MCF 10A (cell line): ENCODE measurements at regions not wholly inside any gene's neighbourhood (a gene's known extent, or its start where the extent isn't known, plus 50 kb on each side); places are given as distances from the start of the nearest gene placed in this dataset.

Experiments used
- BruUV-seq: library from RNA; stranded (reverse); fragments of 400-500 nt; replicated peaks from 2 replicates; lab custom pipeline; 2021; lab: Mats Ljungman, UMichigan
- CTCF ChIA-PET: fragments of 300-600 bp; sonication (Branson Sonifier 250); formaldehyde crosslinking; extraction: SDS; loops from one replicate; lab custom pipeline; 2021; ENCODE audit warnings: antibody characterized with exemption, inconsistent platforms; lab: Yijun Ruan, JAX
- POLR2A ChIA-PET: fragments of 300-600, 350-650 bp; sonication (Branson Sonifier 250); formaldehyde crosslinking; extraction: SDS; loops from one replicate; lab custom pipeline; 2020; ENCODE audit warnings: antibody characterized with exemption, inconsistent platforms; lab: Yijun Ruan, JAX
- DNase-seq: peaks from one replicate; pipeline ENCODE4 v3.0.0-alpha.2; 2018; ENCODE audit not compliant: unreplicated experiment
- H3K27ac Mint-ChIP-seq: one replicate; pipeline ENCODE4 v1.8.0; 2022; ENCODE audit warnings: mild to moderate bottlenecking, low read depth, mixed read lengths; ENCODE audit not compliant: unreplicated experiment
- H3K27me3 Mint-ChIP-seq: one replicate; pipeline ENCODE4 v1.8.0; 2022; ENCODE audit warnings: mixed read lengths; ENCODE audit not compliant: insufficient read depth, unreplicated experiment
- H3K36me3 Mint-ChIP-seq: one replicate; pipeline ENCODE4 v1.8.0; 2022; ENCODE audit warnings: mild to moderate bottlenecking, moderate library complexity, mixed read lengths; ENCODE audit not compliant: insufficient read depth, unreplicated experiment
- H3K4me1 Mint-ChIP-seq: one replicate; pipeline ENCODE4 v1.8.0; 2022; ENCODE audit warnings: mixed read lengths; ENCODE audit not compliant: insufficient read depth, unreplicated experiment
- H3K4me3 Mint-ChIP-seq: one replicate; pipeline ENCODE4 v1.8.0; 2022; ENCODE audit warnings: mild to moderate bottlenecking, moderate library complexity, mixed read lengths; ENCODE audit not compliant: unreplicated experiment
- H3K9me3 Mint-ChIP-seq: one replicate; pipeline ENCODE4 v1.8.0; 2022; ENCODE audit warnings: mixed read lengths; ENCODE audit not compliant: unreplicated experiment
- intact Hi-C: fragments of 100-400 bp; cut with micrococcal nuclease; formaldehyde crosslinking; loops from 2 replicates; pipeline ENCODE4 v1.14.1; 2022
- TF ChIP-seq, protein P1 (sequence below): fragments of 200-600 bp; IDR thresholded peaks from one replicate; pipeline ENCODE4 v1.8.0; 2022; ENCODE audit warnings: antibody characterized with exemption, mild to moderate bottlenecking; ENCODE audit not compliant: unreplicated experiment

DNA sequence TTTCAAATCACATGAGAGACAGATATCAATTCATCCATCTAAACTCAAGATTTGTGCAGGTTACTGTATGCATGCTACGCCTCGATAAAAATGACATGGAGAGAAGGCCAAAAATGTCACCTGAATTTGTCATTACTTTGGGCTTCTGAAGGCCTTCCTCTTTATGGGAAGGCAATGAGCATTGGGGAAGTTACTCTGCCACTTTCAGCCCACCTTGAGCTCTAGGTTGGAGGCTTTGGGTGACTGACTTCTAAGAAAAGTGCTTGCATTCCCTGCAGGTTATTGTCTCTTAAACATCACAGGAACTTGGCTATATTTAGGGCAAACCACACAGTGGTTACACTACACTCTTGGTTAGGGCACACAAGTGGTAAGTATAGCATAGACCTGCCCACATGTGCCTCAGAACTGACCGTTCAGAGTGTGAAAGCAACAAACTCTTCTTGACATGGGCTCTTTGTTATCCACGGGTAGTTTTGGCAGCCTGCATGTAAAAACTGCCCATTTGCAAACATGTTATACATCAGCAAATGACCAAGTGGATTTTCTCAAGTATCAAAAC lies 169.5 kb downstream of the ZNF608 start:
- Mint-ChIP-seq H3K27ac (no peak overlapping the region), H3K36me3 (no peaks in the 10 kb centered on the region), H3K27me3 (no peaks in the 10 kb centered on the region), H3K4me1 (no peaks in the 10 kb centered on the region), H3K9me3 (no peaks in the 10 kb centered on the region), H3K4me3 (no peak overlapping the region)
- TF ChIP-seq, protein P1, sequence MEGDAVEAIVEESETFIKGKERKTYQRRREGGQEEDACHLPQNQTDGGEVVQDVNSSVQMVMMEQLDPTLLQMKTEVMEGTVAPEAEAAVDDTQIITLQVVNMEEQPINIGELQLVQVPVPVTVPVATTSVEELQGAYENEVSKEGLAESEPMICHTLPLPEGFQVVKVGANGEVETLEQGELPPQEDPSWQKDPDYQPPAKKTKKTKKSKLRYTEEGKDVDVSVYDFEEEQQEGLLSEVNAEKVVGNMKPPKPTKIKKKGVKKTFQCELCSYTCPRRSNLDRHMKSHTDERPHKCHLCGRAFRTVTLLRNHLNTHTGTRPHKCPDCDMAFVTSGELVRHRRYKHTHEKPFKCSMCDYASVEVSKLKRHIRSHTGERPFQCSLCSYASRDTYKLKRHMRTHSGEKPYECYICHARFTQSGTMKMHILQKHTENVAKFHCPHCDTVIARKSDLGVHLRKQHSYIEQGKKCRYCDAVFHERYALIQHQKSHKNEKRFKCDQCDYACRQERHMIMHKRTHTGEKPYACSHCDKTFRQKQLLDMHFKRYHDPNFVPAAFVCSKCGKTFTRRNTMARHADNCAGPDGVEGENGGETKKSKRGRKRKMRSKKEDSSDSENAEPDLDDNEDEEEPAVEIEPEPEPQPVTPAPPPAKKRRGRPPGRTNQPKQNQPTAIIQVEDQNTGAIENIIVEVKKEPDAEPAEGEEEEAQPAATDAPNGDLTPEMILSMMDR: no peak
- no peak for DNase-seq
- BruUV-seq: no TSS peak
- intact Hi-C loops: no loop called here
- ChIA-PET CTCF (interaction anchor here (0.6 kb wide), 1 partner anchor 139 kb away, joined by 5 read pairs; no protein-coding TSS in a partner anchor), POLR2A (no interaction called here)

DNA sequence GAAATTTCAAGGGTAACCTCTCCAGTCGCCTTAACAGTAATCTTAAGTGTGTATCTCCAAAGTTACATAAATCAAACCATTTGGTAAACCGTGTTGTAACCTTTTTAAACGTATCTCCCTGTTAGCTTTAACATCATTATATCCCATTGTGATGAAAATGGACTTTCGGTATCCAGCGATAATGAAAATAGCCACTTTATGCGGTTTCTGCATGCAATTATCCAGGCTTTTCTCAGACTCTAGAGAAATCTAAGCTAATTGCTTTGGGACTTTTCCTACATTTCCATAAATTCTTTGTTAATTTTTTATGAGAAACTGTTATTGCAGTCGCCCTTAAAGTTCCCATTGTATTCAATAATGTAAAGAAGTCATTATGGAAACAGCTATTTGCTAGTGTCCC lies 170.7 kb downstream of the ZNF608 start:
- Mint-ChIP-seq H3K4me3 (no peak overlapping the region), H3K27ac (no peak overlapping the region), H3K27me3 (no peaks in the 10 kb centered on the region), H3K9me3 (no peaks in the 10 kb centered on the region), H3K4me1 (no peaks in the 10 kb centered on the region), H3K36me3 (no peaks in the 10 kb centered on the region)
- DNase-seq: no peak
- TF ChIP-seq, protein P1: no peak
- POLR2A ChIA-PET: no interaction called here
- BruUV-seq: no TSS peak
- intact Hi-C loops: no loop called here
- CTCF ChIA-PET: interaction anchor here (0.7 to 1.1 kb wide), 3 partner anchors 10 to 203 kb away, joined by 3 to 5 read pairs (median 3); no protein-coding TSS in a partner anchor

DNA sequence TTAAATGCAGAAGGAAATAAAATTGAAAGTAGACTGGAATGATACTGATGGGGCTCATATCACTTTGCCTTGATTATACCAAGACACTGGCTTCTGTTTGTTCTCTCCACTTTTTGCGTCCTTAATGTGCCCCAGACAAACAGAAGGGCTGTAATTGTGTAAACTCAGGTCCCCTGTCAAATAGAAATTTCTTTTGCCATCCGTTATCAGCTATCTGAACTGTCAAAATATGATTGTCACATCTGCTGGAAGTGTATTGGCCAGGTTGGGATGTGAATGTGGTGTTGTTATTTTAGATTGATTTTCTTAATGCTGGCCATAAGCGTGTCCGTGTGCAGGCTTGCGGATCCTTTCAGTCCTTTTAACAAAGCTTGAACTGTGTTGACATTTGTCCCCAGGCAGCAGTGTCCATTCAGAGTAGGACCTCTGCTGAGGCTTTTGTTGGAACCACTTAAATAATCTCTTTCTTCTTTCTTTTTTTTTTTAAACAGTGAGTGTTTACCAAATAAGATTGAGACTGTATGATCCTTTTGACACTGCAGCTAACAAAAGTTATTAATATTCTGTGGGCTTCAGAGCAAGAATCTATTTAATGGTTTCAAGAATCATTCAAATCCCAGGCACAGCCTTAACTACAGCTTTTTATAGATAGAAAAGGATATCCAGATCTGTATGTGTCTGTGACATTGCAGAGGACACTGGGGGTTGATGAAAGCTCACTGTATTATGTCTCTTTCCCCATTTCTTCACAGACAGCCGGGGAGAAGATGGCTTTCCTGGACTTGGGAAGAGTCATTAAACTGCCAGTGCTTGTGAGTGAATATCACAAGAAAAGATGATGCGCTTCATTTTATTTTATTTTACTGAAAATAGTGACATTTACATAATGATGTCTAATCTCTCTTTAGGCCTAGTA lies 171.7 kb downstream of the ZNF608 start:
- ChIA-PET CTCF (interaction anchor here (0.6 to 1.1 kb wide), 3 partner anchors 10 to 918 kb away, joined by 3 to 5 read pairs (median 3); no protein-coding TSS in a partner anchor), POLR2A (interaction anchor here (0.6 kb wide), 1 partner anchor 617 kb away, joined by 3 read pairs; no protein-coding TSS in a partner anchor)
- BruUV-seq: no TSS peak
- Mint-ChIP-seq H3K4me1 (no peaks in the 10 kb centered on the region), H3K27me3 (no peaks in the 10 kb centered on the region), H3K4me3 (no peak overlapping the region), H3K9me3 (no peaks in the 10 kb centered on the region), H3K36me3 (no peaks in the 10 kb centered on the region), H3K27ac (no peak overlapping the region)
- intact Hi-C loops: no loop called here
- TF ChIP-seq, protein P1: no peak
- no peak for DNase-seq

DNA sequence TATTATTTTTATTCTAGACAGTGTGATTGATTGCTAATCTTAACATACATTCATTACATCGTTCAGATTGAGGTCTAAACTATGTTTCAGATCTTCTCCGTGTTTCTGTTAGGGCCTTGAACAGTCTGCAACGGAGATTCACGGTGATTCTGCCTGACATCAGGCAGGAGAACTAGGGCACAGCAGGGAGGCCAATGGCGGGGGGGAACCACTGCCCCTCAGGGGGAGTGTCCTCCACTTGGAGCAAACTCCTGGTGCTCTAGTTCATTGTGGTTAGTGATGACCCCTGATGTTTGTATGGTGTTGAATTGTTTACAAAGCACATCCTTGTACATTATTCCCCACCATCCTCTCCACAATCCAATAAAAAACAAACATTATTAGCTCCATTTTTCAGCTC lies 173.5 kb downstream of the ZNF608 start:
- H3K9me3 Mint-ChIP-seq: no peaks in the 10 kb centered on the region
- intact Hi-C loops: no loop called here
- H3K4me1 Mint-ChIP-seq: no peaks in the 10 kb centered on the region
- TF ChIP-seq, protein P1: no peak
- no peaks in the 10 kb centered on the region for H3K27me3 Mint-ChIP-seq
- no TSS peak for BruUV-seq
- CTCF ChIA-PET: interaction anchor here (1.2 to 1.6 kb wide), 2 partner anchors 24 to 58 kb away, joined by 3 to 4 read pairs; no protein-coding TSS in a partner anchor
- H3K27ac Mint-ChIP-seq: no peak overlapping the region
- DNase-seq: no peak
- POLR2A ChIA-PET: interaction anchor here (0.6 to 0.7 kb wide), 2 partner anchors 22 to 55 kb away, joined by 3 to 4 read pairs; no protein-coding TSS in a partner anchor
- H3K4me3 Mint-ChIP-seq: no peak overlapping the region
- no peaks in the 10 kb centered on the region for H3K36me3 Mint-ChIP-seq
